Mesenchymal stem cell (in vitro differentiated cells and primary cell): ENCODE measurements at regions not wholly inside any gene's neighbourhood (a gene's known extent, or its start where the extent isn't known, plus 50 kb on each side); places are given as distances from the start of the nearest gene placed in this dataset.

Source experiments
- DNase-seq: peaks from one replicate; pipeline ENCODE4 v3.0.0-alpha.2; 2013
- H2AFZ ChIP-seq: one replicate; pipeline ENCODE4 v1.6.1; 2013; ENCODE audit warnings: low read depth, mild to moderate bottlenecking, control low read depth, inconsistent platforms, low read length, moderate library complexity
- H2AK5ac ChIP-seq: 2 replicates; pipeline ENCODE4 v1.6.1; 2013; ENCODE audit warnings: low read length, moderate library complexity, mild to moderate bottlenecking, inconsistent platforms; ENCODE audit not compliant: severe bottlenecking
- H2BK120ac ChIP-seq: one replicate; pipeline ENCODE4 v1.6.1; 2013; ENCODE audit warnings: low read depth, mild to moderate bottlenecking, inconsistent platforms, low read length, moderate library complexity
- H2BK12ac ChIP-seq, 2 experiments: one replicate each; pipeline ENCODE4 v1.6.1; 2013; ENCODE audit warnings: inconsistent platforms in 2 of 2, low read length in 2 of 2, mild to moderate bottlenecking in 2 of 2, moderate library complexity in 2 of 2, control low read depth in 1 of 2
- H2BK15ac ChIP-seq: one replicate; pipeline ENCODE4 v1.6.1; 2013; ENCODE audit warnings: mild to moderate bottlenecking, low read depth, inconsistent platforms; ENCODE audit not compliant: poor library complexity, severe bottlenecking
- H2BK5ac ChIP-seq: 2 replicates; pipeline ENCODE4 v1.6.1; 2013; ENCODE audit warnings: low read depth, mild to moderate bottlenecking, low read length, control low read depth, inconsistent platforms; ENCODE audit not compliant: poor library complexity, severe bottlenecking
- H3K14ac ChIP-seq, 2 experiments: one replicate each; pipeline ENCODE4 v1.6.1; 2013; ENCODE audit warnings: inconsistent platforms in 2 of 2, low read length in 2 of 2, control low read depth in 1 of 2, mild to moderate bottlenecking in 1 of 2, moderate library complexity in 1 of 2
- H3K18ac ChIP-seq, 2 experiments: one replicate each; pipeline ENCODE4 v1.6.1; 2013; ENCODE audit warnings: inconsistent platforms in 2 of 2, low read length in 2 of 2, control low read depth in 1 of 2, low read depth in 1 of 2, mild to moderate bottlenecking in 1 of 2
- H3K23ac ChIP-seq, 2 experiments: one replicate each; pipeline ENCODE4 v1.6.1; 2013; ENCODE audit warnings: inconsistent platforms in 2 of 2, low read length in 2 of 2, mild to moderate bottlenecking in 2 of 2, moderate library complexity in 2 of 2, control low read depth in 1 of 2
- H3K27ac ChIP-seq: 2 replicates; pipeline ENCODE4 v1.5.1; 2013; ENCODE audit warnings: mild to moderate bottlenecking, moderate library complexity, low read length, control low read depth, inconsistent platforms; ENCODE audit not compliant: poor library complexity, severe bottlenecking
- H3K27me3 ChIP-seq, 2 experiments: 2 replicates each; pipeline versions ENCODE4 v1.6.1 to v1.7.0; 2013; ENCODE audit warnings: low read length in 2 of 2, mild to moderate bottlenecking in 2 of 2, moderate library complexity in 2 of 2, control low read depth in 1 of 2, inconsistent platforms in 1 of 2; ENCODE audit not compliant: control insufficient read depth in 1 of 2, insufficient read depth in 1 of 2
- H3K36me3 ChIP-seq, 2 experiments: 2 replicates each; pipeline versions ENCODE4 v1.6.1 to v1.7.0; 2013; ENCODE audit warnings: low read length in 2 of 2, control low read depth in 1 of 2, inconsistent platforms in 1 of 2, low read depth in 1 of 2, mild to moderate bottlenecking in 1 of 2; ENCODE audit not compliant: insufficient read depth in 2 of 2, control insufficient read depth in 1 of 2
- H3K4ac ChIP-seq, 2 experiments: one replicate each; pipeline ENCODE4 v1.6.1; 2013; ENCODE audit warnings: inconsistent platforms in 2 of 2, low read length in 2 of 2, mild to moderate bottlenecking in 2 of 2, moderate library complexity in 2 of 2, control low read depth in 1 of 2, low read depth in 1 of 2
- H3K4me1 ChIP-seq: 2 replicates; pipeline ENCODE4 v1.6.1; 2013; ENCODE audit warnings: low read depth, low read length, control low read depth; ENCODE audit not compliant: control insufficient read depth, insufficient read depth
- H3K4me2 ChIP-seq: 2 replicates; pipeline ENCODE4 v1.6.1; 2013; ENCODE audit warnings: low read length, mild to moderate bottlenecking, inconsistent platforms; ENCODE audit not compliant: poor library complexity, severe bottlenecking
- H3K4me3 ChIP-seq, 2 experiments: 2 replicates each; pipeline versions ENCODE4 v1.5.1 to v1.7.0; 2013; ENCODE audit warnings: low read length in 2 of 2, mild to moderate bottlenecking in 2 of 2, control low read depth in 1 of 2, low read depth in 1 of 2; ENCODE audit not compliant: insufficient read depth in 1 of 2
- H3K79me1 ChIP-seq: replicated peaks from 2 replicates; pipeline ENCODE4 v1.6.1; 2013; ENCODE audit warnings: mild to moderate bottlenecking, control low read depth, low read length, inconsistent platforms; ENCODE audit not compliant: poor library complexity, severe bottlenecking
- H3K9ac ChIP-seq: 2 replicates; pipeline ENCODE4 v1.7.0; 2013; ENCODE audit warnings: mild to moderate bottlenecking, low read length, moderate library complexity
- H3K9me3 ChIP-seq: 2 replicates; pipeline ENCODE4 v1.7.0; 2013; ENCODE audit warnings: mild to moderate bottlenecking, low read length; ENCODE audit not compliant: control insufficient read depth
- H4K8ac ChIP-seq: one replicate; pipeline ENCODE4 v1.6.1; 2013; ENCODE audit warnings: inconsistent platforms, mild to moderate bottlenecking, low read length, moderate library complexity
- H4K91ac ChIP-seq: one replicate; pipeline ENCODE4 v1.6.1; 2013; ENCODE audit warnings: mild to moderate bottlenecking, low read length, inconsistent platforms
- WGBS: methylation state at CpG from one replicate; pipeline ENCODE4 v1.1.7; 2013; ENCODE audit warnings: mixed read lengths; 5-methylcytosine and 5-hydroxymethylcytosine counted together

- Histone ChIP-seq H3K4me1 (no peaks in the 10 kb centered on the region), H3K14ac (no peak overlapping the region), H3K27me3 (no peaks in the 10 kb centered on the region), H3K27ac (no peak overlapping the region), H3K36me3 (no peaks in the 10 kb centered on the region), H3K9me3 (peaks cover 3% of the 10 kb centered on the region), H3K4me2 (no peak overlapping the region), H3K4me3 (no peak overlapping the region), H3K4ac (no peak overlapping the region), H2BK12ac (no peak overlapping the region), H2BK15ac (no peak overlapping the region), H2AFZ (no peak overlapping the region), H4K8ac (no peak overlapping the region), H3K23ac (no peak overlapping the region), H2AK5ac (no peak overlapping the region), H3K18ac (no peak overlapping the region), H4K91ac (no peak overlapping the region), H3K9ac (no peak overlapping the region), H2BK5ac (no peak overlapping the region), H3K79me1 (no peaks in the 10 kb centered on the region), H2BK120ac (no peak overlapping the region)
- peak; percentile 29 for DNase-seq
- WGBS: 100% methylated on average over 1 of the region's 3 CpGs
These were observed 378.2 kb upstream of the AZI2 start for GRCh38 chr3:28726840-28727239.

- no peak overlapping the region for H3K4ac ChIP-seq
- peaks cover 3% of the 10 kb centered on the region for H3K9me3 ChIP-seq
- H2BK15ac ChIP-seq: no peak overlapping the region
- no peak overlapping the region for H3K27ac ChIP-seq
- no peaks in the 10 kb centered on the region for H3K27me3 ChIP-seq
- H3K14ac ChIP-seq: no peak overlapping the region
- H3K23ac ChIP-seq: no peak overlapping the region
- H4K8ac ChIP-seq: no peak overlapping the region
- H2AK5ac ChIP-seq: no peak overlapping the region
- DNase-seq: no peak
- no peaks in the 10 kb centered on the region for H3K36me3 ChIP-seq
- H2BK5ac ChIP-seq: no peak overlapping the region
- no peaks in the 10 kb centered on the region for H3K4me1 ChIP-seq
- no peak overlapping the region for H3K4me2 ChIP-seq
- H2BK12ac ChIP-seq: no peak overlapping the region
- H3K79me1 ChIP-seq: no peaks in the 10 kb centered on the region
- H2AFZ ChIP-seq: no peak overlapping the region
- no peak overlapping the region for H3K9ac ChIP-seq
- no peak overlapping the region for H3K4me3 ChIP-seq
- no peak overlapping the region for H2BK120ac ChIP-seq
- H4K91ac ChIP-seq: no peak overlapping the region
- H3K18ac ChIP-seq: no peak overlapping the region
These were observed 378.7 kb upstream of the AZI2 start for GRCh38 chr3:28727307-28727706.

GRCh38 chr3:28738425-28738824 is 389.8 kb upstream of the AZI2 start:
- Histone ChIP-seq H3K18ac (no peak overlapping the region), H2BK120ac (no peak overlapping the region), H4K8ac (no peak overlapping the region), H3K9ac (no peak overlapping the region), H2AK5ac (no peak overlapping the region), H3K4me1 (no peaks in the 10 kb centered on the region), H3K27me3 (no peaks in the 10 kb centered on the region), H2AFZ (no peak overlapping the region), H3K4ac (no peak overlapping the region), H4K91ac (no peak overlapping the region), H2BK15ac (no peak overlapping the region), H3K4me3 (no peak overlapping the region), H2BK12ac (no peak overlapping the region), H3K79me1 (no peaks in the 10 kb centered on the region), H3K9me3 (peaks cover 5% of the 10 kb centered on the region), H3K36me3 (no peaks in the 10 kb centered on the region), H3K27ac (no peak overlapping the region), H3K23ac (no peak overlapping the region), H3K14ac (no peak overlapping the region), H2BK5ac (no peak overlapping the region), H3K4me2 (no peak overlapping the region)
- no peak for DNase-seq
- 83% methylated on average over 1 of the region's 2 CpGs for WGBS

GRCh38 chr3:28739647-28740046 is 391.0 kb upstream of the AZI2 start:
- H2BK120ac ChIP-seq: no peak overlapping the region
- H4K8ac ChIP-seq: no peak overlapping the region
- H3K18ac ChIP-seq: no peak overlapping the region
- no peak overlapping the region for H3K23ac ChIP-seq
- no peaks in the 10 kb centered on the region for H3K36me3 ChIP-seq
- no peak overlapping the region for H2BK12ac ChIP-seq
- H2BK15ac ChIP-seq: no peak overlapping the region
- no peak overlapping the region for H3K9ac ChIP-seq
- H3K9me3 ChIP-seq: peaks cover 5% of the 10 kb centered on the region
- no peaks in the 10 kb centered on the region for H3K4me1 ChIP-seq
- 0% methylated on average over 1 of the region's 1 CpG for WGBS
- H2AFZ ChIP-seq: no peak overlapping the region
- H3K4ac ChIP-seq: no peak overlapping the region
- no peak overlapping the region for H4K91ac ChIP-seq
- no peak overlapping the region for H2BK5ac ChIP-seq
- no peaks in the 10 kb centered on the region for H3K79me1 ChIP-seq
- no peaks in the 10 kb centered on the region for H3K27me3 ChIP-seq
- H2AK5ac ChIP-seq: no peak overlapping the region
- no peak overlapping the region for H3K4me3 ChIP-seq
- no peak overlapping the region for H3K4me2 ChIP-seq
- H3K14ac ChIP-seq: no peak overlapping the region
- H3K27ac ChIP-seq: no peak overlapping the region
- DNase-seq: no peak
